HG03460 (cell line): ENCODE measurements at regions not wholly inside any gene's neighbourhood (a gene's known extent, or its start where the extent isn't known, plus 50 kb on each side); places are given as distances from the start of the nearest gene placed in this dataset.
"Not testable (repeated sequence)": the region's sequence is repeated elsewhere in the genome, so short reads cannot be mapped to it uniquely, and the experiment has no call there.

ENCODE experiments used
- ATAC-seq: cut with Tn5 transposase; IDR thresholded peaks from one replicate; pipeline ENCODE4 v1.9.1; 2021; ENCODE audit not compliant: unreplicated experiment

DNA sequence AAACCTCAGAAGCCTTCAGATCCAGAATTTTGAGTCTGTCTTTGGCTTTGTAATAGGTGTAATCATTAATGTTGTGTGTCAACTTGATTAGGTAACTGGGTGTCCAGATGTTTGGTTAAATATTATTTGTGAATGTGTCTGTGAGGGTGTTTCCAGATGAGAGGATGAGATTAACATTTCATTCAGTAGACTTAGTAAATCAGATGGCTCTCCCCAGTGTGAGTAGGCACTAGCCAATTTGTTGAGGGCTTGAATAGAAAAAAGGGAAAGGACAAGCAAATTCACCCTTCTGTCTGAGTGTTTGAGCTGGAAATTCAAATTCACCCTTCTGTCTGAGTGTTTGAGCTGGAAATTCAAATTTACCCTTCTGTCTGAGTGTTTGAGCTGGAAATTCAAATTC lies 932.2 kb downstream of the SLC6A15 start:
- no peak for ATAC-seq

GRCh38 chr12:83979785-83980184 lies 932.8 kb downstream of the SLC6A15 start:
- ATAC-seq: no peak

- no peak for ATAC-seq
Observed at GRCh38 chr12:83971781-83972180, 940.8 kb downstream of the SLC6A15 start.

- no peak for ATAC-seq
Observed at GRCh38 chr12:83960767-83961166, 951.8 kb downstream of the SLC6A15 start.

DNA sequence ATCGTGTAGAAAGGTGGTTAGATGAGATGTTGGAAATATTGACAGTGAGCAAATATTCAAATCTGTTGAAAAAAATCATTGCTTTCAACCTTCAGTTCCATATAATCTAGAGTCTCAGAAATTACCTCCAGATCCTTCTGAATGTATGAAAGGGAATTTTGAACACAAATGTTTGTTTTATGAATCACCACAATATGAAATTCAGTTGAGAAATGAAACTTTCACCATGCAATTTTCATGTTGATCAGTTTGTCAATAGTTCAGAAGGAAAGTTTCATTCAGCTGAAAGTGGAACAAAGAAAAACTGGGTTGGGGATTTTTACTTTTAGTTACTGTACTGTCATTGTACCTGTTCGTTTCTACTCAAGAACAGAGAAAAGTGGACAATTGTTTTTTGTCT lies 953.6 kb downstream of the SLC6A15 start:
- no peak for ATAC-seq

GRCh38 chr12:83954956-83955601 lies 957.5 kb downstream of the SLC6A15 start:
- no peak for ATAC-seq

GRCh38 chr12:83954071-83954789 lies 958.4 kb downstream of the SLC6A15 start:
- no peak for ATAC-seq

GRCh38 chr12:83945871-83946270 lies 966.7 kb downstream of the SLC6A15 start:
- ATAC-seq: no peak

GRCh38 chr12:83939718-83940117 lies 972.9 kb downstream of the SLC6A15 start:
- no peak for ATAC-seq

- ATAC-seq: no peak
Observed at GRCh38 chr12:83933615-83934014, 979.0 kb downstream of the SLC6A15 start.

DNA sequence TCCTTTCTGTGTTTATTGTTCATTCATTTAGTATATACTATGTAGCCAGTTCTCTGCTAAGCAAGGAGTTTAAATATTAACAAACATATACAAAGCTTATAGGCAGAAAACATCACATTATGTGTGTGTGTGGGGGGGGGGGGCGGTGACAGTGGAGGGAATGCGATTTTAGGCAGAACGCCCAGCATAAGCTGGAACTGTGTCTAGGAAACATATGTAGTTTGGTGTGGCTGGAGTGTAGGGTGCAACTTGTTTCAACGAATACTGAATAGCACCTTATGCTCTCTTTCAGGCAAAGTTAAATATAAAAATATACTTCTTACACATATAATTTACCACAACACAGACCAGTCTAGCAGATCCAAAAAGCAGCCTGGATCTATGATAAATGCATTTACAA lies 980.6 kb downstream of the SLC6A15 start:
- no peak for ATAC-seq

DNA sequence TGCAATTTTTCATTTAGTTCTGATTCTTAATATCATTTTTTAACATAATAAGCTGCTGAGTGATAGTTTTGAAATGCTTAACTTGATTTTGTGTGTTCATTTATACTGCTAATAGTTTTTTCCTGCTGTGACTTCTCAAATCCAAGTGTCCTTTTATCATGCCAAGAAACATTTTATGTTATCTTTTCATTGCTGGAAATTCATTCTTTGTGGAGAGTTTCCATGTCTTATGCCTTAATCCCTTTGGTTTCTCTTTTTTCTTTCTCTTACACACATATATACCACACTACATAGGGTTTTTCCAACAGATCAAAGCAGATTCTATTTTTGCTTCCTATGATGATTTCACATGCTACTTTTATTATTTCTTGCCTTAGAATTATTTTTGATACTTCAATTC lies 981.1 kb downstream of the SLC6A15 start:
- ATAC-seq: no peak

DNA sequence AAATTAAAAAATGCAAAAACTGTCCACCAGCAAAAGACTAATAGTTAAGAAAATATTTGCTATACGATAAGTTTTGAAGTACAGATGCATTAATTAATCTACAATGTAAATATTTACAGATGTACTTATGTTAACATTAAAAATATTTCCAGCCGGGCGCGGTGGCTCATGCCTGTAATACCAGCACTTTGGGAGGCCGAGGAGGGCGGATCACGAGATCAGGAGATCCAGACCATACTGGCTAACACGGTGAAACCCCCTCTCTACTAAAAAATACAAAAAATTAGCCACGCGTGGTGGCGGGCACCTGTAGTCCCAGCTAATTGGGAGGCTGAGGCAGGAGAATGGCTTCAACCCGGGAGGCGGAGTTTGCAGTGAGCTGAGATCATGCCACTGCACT lies 982.8 kb downstream of the SLC6A15 start:
- not testable (repeated sequence) for ATAC-seq

DNA sequence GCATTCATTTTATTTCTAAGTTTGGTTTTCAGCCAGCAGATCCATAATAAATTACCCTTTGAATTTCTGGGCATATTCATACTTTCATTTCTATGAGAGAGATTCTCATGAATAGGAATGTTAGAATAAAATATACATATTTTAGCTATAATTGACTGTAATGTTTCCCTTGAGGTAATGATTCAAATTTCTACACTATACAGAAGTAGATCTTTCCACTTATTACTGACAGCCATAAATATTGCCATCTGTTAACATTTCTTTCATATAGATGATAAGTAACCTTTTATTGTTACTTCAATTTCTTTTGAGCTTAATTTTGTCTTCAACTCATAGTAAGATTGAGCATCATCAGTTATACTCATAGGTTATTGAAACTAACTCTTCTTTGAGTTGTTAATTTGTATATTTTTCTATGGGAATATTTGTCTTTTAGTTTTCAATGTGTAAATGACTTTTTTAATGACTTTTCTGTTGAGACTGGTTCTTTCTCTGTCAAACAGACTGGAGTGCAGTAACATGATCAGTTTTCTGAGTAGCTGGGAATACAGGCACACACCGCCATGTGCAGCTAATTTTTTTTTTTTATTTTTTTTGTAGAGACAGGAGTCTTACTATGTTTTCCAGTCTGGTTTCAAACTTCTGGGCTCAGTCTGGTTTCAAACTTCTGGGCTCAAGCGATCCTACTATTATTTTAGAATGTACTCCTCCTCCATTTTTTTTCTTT lies 991.6 kb downstream of the SLC6A15 start:
- ATAC-seq: no peak

DNA sequence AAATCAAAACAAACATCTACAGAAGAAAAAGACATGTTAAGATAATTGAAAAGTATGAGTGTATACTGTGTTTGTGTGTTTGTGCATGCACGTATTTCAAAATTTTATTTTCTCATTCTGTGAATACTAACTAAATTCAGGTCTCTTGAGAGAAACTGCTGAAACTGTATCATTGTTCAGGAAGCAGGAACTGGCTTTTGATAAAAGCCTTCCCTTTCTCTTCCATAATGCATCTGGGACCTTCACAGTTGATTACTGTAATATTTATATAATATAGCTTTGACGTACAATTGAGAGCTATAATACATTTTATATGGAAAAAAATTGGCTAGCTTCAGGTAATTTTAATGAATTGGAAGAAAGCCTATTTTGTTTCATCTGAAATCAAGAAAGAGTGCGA lies 993.5 kb downstream of the SLC6A15 start:
- no peak for ATAC-seq

DNA sequence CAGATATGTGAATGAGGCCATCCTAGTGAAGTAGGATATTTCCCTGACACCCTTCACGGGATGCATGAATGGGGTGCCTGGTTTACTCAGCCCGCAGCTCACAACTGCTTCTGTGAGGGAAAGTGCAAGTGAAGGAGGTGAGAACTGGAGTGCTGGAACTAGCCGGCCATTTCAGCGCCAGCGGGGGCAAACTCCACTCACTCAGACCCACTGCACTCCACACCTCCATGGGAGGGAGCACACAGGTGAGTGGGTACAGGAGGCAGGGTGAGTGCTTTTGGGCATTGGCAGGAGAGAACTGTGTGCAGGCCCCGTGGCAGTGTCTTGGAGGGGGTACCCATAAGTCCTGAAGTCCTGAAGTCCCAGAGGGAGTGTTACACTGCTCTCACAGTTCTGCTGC lies 1008.4 kb downstream of the SLC6A15 start:
- no peak for ATAC-seq

DNA sequence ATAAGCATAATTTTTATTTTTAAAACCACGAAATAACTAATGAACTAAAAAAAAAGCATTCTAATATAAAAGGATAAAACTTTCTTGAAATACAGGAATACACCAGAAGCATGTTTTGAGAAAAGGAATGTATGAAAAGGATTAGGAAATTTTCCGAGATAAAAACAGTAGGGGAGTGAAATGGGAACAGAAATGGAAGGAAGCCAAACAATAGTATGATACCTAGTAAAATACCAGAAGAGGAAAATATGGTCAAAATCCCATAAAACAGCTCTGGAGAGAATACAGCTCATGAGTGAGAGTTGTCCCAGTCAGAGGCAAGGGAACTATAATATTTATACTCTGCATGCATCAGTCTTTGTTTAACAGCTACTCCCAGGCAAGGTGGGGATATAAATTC lies 1016.2 kb downstream of the SLC6A15 start:
- no peak for ATAC-seq

DNA sequence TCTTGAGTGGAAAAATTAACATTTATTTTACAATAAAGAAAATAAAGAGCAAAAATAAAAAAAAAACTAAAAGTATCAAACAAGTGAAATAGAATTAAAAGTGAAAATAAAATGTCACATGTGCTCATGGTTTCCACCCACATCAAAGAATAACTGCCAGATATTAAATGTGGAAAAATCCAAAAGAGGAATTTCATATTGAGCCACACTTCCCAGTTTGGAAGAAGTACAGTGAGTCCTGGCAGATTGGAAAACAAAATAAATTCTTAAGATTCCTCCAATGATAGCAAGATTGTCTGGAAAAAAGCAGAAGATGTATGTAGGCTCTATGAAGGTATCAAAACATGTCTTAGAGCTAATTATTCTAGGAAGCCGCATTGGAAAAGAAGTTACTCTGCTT lies 1019.5 kb downstream of the SLC6A15 start:
- no peak for ATAC-seq

- no peak for ATAC-seq
Observed at GRCh38 chr12:83889745-83890144, 1022.9 kb downstream of the SLC6A15 start.

GRCh38 chr12:83886479-83886878 lies 1026.1 kb downstream of the SLC6A15 start:
- no peak for ATAC-seq

DNA sequence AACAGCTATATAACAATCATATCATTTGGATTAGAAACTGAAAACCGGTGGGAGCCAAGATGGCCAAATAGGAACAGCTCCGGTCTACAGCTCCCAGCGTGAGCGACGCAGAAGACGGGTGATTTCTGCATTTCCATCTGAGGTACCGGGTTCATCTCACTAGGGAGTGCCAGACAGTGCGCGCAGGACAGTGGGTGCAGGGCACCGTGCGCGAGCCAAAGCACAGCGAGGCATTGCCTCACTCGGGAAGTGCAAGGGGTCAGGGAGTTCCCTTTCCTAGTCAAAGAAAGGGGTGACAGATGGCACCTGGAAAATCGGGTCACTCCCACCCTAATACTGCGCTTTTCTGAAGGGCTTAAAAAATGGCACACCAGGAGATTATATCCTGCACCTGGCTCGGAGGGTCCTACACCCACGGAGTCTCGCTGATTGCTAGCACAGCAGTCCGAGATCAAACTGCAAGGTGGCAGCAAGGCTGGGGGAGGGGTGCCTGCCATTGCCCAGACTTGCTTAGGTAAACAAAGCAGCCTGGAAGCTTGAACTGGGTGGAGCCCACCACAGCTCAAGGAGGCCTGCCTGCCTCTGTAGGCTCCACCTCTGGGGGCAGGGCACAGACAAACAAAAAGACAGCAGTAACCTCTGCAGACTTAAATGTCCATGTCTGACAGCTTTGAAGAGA lies 1041.5 kb downstream of the SLC6A15 start:
- ATAC-seq: not testable (repeated sequence)

DNA sequence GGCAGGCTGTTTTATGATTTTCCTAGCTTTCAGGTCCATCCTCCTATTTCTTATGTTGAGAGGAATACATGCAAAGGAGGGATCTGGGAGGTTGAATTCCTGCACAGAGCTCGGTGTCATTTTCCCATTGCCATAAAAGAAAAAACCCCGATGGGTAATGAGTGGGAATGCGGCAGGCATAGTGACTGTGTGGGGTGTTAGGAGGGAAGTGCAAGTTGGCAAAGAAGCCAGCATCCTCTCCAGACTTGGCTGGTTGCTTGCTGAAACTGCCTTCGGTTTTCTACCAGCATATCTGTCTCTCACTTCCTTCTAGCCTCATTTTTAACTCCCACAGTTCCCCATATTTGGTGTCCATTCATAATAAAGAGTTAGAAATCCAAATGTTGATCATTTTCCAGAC lies 1046.1 kb downstream of the SLC6A15 start:
- ATAC-seq: no peak
